Inflammatory macrophage treated with lipopolysaccharide for 4 hours (primary cell): ENCODE measurements at regions not wholly inside any gene's neighbourhood (a gene's known extent, or its start where the extent isn't known, plus 50 kb on each side); places are given as distances from the start of the nearest gene placed in this dataset.
"Not testable (repeated sequence)": the region's sequence is repeated elsewhere in the genome, so short reads cannot be mapped to it uniquely, and the experiment has no call there.

Source experiments
- DNase-seq: peaks from one replicate; pipeline ENCODE4 v3.0.0-alpha.2; 2020

GRCh38 chr9:100714372-100715099 is 136.7 kb downstream of the CAVIN4 start:
- DNase-seq: peak; percentile 46

- no peak for DNase-seq
These were observed 137.2 kb downstream of the CAVIN4 start for GRCh38 chr9:100715100-100715380.

DNA sequence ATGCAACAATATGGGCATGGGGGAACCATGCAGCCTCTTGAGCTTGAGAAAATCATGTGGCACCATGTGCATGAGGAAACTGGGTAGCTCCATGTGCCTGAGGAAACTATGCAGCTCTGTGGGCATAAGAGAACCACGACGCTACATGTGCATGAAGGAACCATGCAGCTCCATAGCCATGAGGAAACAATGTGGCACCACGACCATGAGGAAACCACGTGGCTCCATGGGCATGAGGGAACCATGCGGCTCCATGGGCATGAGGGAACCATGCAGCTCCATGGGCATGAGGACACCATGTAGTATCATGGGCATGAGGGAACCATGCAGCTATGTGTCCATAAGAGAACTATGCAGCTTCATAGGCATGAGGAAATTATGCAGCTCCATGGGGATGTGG is 140.8 kb downstream of the CAVIN4 start:
- DNase-seq: no peak

- no peak for DNase-seq
These were observed 143.0 kb downstream of the CAVIN4 start for GRCh38 chr9:100720922-100721321.

GRCh38 chr9:100724886-100725285 is 147.0 kb downstream of the CAVIN4 start:
- no peak for DNase-seq

GRCh38 chr9:100725371-100725770 is 147.5 kb downstream of the CAVIN4 start:
- DNase-seq: no peak

DNA sequence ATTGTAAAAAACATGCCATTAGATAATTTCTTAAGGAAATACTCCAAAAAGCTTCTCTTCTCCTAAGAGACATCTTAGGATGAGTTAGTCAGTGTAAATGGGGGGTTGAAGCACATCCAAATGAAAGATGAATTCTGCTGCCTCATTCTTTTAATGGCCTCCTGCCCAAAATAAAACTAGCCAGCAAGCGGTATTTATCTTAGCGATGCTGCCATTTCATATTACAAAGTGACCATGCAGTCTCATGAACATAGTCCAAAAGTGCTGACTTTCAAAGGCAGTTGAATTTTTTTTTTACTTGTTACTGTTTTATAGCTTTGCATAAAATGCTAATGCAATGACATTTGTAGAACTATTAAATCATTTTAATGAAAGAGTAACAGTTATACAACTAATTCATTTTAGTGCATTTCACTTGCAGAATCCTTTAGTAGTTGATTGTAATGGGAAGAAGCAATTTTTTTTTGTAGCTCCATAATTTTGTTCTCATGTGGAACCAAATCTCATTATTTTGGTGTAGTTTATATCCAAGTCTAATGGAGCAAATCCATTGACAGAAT is 151.5 kb downstream of the CAVIN4 start:
- no peak for DNase-seq

DNA sequence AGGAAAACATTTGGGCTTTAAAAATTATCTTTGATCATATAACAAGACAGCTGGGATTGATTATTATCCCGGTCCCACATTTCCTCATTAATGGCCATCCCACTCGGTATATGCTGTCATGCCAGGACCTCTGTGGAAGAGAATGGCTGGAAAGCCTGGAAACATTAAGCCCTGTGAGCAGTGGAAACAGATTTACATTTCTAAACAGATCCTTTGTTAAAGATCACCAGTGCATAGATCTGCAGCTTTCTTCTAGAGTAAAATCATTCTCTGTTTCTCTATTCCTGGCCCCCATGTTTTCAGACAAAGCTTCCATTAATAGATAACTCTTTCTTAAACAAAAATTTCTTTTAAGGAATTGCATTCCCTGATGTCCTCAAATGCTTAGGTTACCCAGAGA is 152.2 kb downstream of the CAVIN4 start:
- no peak for DNase-seq

DNA sequence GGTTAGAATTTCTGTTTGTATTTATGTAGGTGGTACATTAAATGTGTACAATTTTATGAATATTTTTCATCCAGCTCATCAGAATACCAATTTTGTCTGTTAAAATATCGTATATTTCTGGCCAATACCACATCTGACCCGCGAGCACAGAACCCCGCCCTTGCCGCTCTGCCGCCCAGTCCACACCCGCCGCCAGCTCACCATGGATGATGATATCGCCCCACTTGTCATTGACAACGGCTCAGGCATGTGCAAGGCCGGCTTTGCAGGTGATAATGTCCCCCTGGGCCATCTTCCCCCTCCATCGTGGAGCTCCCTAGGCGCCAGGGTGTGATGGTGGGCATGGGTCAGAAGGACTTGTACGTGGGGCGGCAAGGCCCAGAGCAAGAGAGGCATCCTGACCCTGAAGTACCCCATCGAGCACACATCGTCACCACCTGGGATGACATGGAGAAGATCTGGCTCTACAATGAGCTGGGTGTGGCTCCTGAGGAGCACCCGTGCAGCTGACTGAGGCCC is 153.2 kb downstream of the CAVIN4 start:
- DNase-seq: no peak

GRCh38 chr9:100731557-100731956 is 153.7 kb downstream of the CAVIN4 start:
- no peak for DNase-seq

GRCh38 chr9:100739208-100739607 is 161.3 kb downstream of the CAVIN4 start:
- no peak for DNase-seq

GRCh38 chr9:100739666-100740065 is 161.8 kb downstream of the CAVIN4 start:
- DNase-seq: no peak

- not testable (repeated sequence) for DNase-seq
These were observed 171.1 kb downstream of the CAVIN4 start for GRCh38 chr9:100748930-100749329.

DNA sequence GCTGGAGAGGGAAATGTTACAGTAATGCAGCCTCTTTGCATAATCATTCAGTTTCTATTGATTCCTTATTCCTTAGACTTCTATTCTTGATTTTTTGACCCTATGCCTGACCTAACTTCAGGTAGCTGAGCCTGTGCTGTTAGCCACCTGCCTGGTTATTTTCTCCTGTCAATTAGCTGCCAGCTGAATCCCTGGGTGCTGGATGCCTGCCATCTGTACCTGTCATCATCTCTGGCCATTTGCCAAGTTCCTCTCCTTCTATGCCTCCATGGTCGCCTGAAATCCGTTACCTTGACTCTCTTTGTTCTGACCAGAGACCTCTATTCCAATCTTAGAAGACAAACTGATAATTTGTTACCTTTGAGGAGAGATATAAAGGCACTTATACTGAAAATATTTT is 178.3 kb downstream of the CAVIN4 start:
- no peak for DNase-seq

DNA sequence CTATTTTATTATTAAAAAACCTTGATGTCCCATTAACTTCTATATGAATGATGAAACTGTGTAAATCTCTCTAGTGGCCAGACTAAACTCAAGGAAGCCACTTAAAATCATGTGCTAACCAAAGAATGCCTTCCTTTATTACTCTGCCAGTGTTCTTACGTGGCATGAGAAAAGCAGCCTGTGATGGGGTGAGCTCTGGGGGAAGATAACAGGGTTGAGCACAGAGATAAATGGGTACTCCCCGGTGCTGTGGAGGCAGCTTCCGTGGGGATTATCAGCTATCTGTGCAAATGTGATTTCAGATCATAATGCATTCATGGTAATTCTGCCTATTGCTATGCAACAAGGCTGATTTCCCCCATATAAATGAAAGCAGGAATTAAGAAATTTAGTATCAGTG is 181.3 kb downstream of the CAVIN4 start:
- DNase-seq: no peak

DNA sequence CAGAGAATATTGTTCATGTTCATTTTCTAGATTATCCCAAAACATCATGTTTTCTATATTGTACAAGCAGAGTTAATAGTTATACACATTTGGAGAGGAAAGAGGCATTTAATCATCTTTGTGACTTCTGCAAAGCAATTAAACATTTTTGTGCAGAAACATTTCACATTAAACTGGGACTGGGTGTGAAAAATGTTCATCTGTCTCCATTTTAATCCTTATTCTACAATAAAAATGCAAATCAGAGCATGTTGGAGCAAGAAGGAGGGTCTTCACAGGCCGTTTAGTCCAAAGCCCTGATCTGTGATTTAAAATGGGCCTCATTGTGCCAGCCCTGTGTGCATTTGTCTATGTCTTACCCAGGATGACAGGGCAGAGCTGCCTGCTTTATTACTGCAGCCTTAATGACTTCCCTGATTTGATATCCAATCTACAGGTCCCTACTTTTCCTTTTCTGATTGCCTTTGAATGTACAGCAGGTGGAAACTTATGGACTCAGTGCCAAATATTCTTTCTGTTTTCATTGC is 183.5 kb downstream of the CAVIN4 start:
- no peak for DNase-seq

DNA sequence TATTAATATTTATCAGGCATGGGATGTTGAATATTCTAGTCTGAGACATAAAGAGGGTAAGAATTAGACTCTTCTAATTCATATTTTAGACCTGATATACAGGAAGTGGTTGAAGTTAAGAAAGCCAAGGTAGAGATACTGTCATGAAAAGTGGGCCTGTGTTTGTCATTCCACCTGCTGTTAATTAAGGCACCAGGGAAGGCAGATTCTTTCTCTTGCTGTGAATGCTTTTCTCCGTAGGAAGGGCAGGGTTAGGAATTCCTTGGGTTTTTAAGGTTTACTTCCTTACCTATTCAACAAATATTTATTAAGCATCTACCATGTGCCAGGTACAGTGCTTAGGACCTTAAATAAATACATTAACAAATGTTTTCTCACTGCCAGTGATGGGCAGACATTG is 196.4 kb downstream of the CAVIN4 start:
- DNase-seq: no peak

DNA sequence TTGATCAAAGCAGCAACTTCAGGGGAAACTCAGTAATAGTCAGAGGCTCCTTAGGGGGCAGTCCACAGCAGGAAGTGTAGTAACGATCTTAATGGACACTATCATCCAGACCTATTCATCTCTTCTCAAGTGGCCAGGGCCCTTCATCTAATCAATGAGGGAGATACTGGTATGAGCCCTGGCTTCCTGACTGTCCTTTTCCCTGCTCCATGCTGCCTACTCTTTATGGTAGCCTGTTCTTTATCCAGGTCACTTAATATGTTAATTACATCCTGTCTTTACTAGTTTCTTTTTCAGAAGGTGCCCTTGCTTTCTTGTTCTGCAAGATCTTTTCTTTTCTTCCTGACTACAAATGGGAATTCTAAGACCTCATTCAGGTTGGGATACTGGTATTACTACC is 197.1 kb downstream of the CAVIN4 start:
- DNase-seq: no peak

DNA sequence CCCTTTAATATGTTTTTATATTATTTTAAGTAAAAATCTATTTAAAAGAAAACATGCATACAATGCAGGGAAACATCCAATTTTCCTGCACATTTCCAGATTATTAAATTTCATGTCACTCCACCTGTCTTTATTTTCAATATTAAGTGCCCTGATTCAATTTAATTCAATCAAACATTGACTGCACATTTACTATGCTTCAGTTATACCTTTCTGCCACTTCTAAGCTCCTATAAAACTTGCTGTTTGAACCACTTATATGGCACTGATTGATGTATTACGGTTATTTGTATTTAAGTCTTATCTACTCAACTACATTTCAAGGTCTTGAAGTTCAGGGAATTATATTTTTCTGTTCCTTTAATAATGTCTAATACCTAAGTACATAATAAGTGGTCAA is 198.0 kb downstream of the CAVIN4 start:
- no peak for DNase-seq

DNA sequence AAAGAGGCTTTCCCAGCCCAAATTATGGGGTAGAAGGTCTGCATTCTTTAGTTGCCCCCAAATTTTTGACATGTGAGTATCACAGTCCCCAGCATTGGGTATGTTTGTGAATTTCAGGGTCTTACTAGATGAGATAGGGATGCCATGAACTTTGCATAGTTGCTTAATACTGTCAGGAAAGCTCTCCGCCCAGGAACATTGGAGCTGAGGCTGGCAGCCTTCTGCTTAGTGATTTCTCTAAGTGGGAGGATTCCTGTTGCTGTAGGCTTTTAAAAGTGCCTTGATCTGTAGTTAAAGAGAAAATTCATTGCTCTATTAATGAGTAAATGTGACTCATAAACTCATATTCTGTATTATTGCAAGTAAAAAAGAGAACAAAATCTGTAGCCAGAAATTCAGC is 206.9 kb downstream of the CAVIN4 start:
- DNase-seq: no peak

GRCh38 chr9:100785946-100786345 is 208.1 kb downstream of the CAVIN4 start:
- DNase-seq: no peak

DNA sequence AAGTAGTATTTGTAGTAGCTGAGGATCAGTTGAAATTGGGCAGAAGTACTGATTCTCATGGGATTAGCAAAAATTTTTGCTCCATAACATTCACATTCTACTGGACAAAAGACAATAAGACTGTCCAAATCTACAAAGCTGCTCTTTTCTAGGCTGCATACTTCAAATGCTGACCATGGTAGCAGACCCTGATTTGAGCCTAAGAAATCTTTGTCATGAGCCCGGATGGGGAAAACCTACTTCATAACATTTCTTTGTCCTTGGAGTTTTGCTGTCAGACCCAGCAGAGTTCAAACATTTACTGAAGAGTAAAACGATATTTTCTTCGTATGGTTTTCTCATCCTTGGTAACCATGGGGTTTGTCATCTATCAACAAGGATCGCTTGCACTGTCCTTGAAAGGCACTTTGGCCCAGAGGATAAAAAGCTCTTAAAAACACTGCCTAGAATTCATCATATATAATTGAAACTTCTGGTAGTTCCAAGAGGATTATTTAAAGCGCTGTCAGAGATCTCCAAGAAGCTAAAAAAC is 216.9 kb downstream of the CAVIN4 start:
- DNase-seq: no peak

DNA sequence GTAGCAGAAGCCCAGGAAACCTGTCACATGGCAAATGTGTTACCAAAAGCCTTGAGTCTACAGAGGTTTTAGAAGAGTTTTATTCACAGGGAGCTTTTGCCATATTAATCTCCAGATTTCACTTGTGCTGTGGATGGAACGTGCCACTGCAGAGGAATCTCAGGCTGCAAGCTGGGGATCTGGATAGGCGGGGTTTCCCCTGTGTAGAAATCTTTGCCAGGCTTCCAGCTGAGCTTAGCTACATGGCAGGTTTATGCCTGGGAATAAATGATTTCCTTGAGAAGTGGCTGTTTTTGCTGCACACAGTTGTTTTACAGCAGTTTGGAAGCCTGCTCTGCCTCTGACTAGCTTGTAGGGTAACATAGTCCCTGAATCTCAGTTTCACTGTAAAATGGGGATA is 224.6 kb upstream of the PLPPR1 start:
- DNase-seq: no peak

DNA sequence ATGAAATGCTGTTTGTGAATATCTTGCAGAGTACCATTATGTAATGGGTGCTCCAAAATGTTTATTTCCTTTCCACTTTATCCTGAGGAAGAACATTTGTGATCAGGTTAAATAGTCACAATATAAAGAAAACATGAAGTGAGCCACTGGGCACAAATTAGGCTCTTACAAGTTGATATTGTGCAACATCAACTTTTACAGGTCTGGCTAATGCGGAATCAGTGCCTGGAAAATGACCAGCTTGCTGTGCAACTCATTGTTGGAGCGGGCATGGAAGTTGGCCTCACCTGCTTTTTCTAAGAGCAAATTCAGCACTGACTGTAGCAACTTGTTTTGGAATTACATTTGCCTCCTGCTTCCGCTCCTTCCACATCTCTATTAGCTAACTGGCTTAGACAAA is 216.9 kb upstream of the PLPPR1 start:
- no peak for DNase-seq

GRCh38 chr9:100813871-100814270 is 214.7 kb upstream of the PLPPR1 start:
- DNase-seq: no peak
